DMS 273 (cell line): ENCODE measurements at regions not wholly inside any gene's neighbourhood (a gene's known extent, or its start where the extent isn't known, plus 50 kb on each side); places are given as distances from the start of the nearest gene placed in this dataset.
"Not testable (repeated sequence)": the region's sequence is repeated elsewhere in the genome, so short reads cannot be mapped to it uniquely, and the experiment has no call there.

Experiments used
- DNase-seq: peaks from one replicate; lab custom pipeline; 2025; ENCODE audit not compliant: unreplicated experiment; lab: John Stamatoyannopoulos, UW

DNA sequence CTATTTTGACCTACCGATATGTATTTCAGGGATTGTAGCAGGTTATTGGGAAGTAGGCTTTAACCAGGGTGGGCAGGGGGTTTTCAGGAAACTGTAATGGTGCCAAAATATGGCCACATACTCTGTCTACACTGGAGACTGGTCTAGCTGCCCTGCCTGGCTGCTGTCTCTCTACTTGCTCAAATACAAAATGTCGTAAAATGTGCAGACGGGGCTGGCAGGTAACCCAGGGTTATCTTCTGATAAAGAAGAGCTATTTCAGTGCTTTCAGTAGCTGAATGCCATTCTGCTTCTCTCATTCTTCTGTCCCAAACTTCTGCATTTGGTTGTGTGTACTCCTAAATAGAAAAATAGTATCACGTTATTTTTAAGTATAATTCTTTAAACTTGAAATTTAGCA is 616.2 kb downstream of the EPM2A start:
- DNase-seq = no peak

DNA sequence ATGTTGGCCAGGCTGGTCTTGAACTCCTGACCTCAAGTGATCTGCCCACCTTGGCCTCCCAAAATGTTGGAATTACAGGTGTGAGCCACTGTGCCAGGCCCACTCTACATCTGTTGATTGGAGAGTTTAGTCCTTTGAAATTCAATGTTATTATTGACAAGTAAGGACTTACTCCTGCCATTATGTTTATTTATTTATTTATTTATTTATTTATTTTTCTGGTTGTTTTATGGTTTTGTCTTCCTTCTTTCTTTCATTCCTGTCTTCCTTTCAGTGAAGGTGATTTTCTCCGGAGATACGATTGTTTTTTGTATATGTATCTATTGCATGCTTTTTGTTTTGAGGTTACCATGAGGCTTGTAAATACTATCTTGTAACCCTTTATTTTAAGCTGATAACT is 602.6 kb downstream of the EPM2A start:
- no peak for DNase-seq

DNA sequence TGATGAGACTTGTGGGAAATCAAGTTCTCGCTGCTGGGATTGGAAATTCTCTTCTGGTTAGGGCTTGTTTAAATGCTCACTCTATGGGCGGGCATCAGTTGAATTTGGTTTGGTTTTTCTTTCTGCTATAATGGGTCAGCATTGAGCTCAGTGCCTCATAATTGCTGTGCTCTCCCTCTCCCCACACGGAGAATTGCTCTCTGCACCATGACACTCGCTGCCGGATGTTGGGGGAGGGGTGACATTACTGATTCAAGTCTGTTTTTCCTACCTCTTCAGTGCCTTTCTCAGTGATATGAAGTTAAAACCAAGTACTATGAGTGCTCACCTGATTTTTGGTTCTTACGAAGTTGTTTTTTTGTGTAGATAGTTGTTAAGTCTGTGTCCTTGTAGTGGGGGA is 599.6 kb downstream of the EPM2A start:
- DNase-seq = no peak

DNA sequence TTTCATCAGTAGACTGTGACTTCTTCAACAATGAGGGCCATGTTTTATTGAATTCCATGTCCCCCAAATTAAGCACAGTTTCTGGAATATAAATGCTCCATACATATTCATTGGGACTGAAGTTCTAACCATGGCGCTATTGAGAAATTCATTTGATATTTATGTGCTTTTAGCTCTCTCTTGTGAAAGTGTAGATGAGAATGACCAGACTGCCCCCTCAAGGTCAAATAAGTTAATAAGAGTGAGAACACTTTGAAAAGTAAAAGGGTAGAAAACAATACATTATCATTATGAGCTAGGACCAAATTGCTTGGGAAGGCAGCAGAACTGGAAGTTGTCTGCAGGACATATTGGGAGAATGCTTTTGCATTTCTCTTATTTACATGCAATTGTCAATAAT is 597.9 kb downstream of the EPM2A start:
- no peak for DNase-seq

DNA sequence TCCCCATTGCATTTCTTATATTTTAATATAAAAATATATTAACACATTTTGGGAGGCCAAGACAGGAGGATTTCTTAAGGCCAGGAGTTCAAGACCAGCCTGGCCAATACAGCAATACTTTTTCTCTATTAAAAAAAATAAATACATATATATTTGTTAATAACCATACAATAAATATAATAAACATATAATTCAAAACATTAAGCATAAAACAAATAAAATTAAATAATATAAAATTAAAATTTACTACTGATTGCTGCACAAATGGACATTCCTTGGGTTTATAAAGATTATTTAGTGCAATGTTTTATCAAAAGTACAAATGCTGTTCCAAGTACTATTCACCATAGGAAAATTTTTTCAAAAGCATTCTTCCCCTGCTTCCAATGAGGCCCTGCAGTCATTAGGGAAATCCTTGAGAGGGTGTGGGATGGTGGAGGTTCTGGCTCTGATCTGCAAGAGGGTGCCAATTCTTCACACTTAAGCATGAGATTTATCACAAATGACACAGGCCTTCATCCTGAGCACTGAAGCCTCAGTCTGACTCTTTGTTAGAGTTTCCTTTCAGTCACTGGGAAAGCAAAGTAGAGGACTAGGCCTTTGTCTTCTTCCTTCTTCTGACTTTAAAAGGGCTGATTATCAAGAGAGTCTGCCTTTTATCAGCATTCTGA is 596.7 kb downstream of the EPM2A start:
- DNase-seq = no peak

DNA sequence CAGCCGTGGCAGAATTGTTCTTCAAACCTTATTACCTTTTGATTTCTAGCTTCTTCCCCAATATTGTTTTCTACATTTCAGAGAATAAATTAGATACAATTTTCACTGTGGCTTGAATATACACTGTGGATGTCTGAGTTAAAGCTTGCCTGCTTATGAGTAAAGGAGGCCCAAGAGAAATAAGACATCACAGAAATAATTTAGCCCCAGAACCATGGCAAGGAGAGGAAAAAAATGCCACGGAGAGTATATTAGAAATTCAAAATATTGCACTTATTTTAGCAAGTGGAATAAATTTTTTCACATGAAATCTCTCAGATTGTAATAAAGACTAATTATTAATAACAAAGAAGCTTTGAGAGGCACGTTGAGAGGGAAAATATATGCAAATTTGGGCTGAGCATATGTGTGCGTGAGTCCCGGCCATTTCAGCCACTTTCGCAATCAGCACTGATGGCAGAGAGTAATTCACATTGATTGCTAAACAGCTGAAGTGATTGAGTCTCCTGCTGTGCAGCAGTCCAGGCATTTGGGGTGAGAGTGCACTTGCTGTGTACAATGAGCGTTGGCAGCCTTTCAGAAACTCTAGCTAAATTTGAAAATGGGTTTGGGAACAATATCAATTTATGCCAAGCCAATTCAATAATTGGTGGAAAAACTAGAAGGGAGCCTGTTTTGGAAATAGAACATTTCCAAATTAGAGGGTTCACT is 596.0 kb downstream of the EPM2A start:
- no peak for DNase-seq

DNA sequence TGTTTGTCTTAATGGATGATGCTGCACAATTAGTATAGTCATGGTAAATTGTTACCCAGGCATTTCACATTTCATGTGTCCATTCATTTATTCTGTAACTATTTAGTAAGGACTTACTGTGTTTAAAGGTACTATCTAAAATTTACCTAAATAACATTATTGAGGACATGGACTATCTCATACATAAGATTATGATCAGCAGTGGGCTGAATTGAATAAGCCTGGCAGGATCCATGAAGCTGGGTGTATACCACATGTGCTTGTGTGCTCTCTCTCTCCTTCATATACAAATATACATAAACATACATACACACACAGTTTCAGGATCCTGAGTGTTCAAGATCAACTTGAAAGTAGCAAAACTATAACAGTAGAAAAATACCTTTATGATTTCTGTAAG is 595.4 kb downstream of the EPM2A start:
- no peak for DNase-seq

DNA sequence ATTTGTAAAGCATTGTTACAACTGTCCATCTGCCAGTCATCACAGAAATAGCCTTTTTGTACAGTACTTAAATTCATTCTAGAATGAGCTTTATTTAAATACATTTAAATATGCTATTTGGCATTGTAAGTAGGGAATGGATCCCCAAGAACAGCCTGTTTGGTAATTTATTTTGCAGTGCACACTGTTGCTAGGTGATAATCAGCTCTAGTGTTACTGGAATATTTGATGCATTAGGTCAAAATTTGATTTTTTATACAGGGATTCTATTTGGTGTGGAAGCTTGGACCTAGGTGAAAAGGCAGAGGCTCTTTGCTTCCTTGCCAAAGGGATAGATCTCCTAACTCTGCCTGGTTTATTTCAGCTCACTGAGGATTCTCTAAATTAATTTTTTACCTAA is 593.7 kb downstream of the EPM2A start:
- no peak for DNase-seq

DNA sequence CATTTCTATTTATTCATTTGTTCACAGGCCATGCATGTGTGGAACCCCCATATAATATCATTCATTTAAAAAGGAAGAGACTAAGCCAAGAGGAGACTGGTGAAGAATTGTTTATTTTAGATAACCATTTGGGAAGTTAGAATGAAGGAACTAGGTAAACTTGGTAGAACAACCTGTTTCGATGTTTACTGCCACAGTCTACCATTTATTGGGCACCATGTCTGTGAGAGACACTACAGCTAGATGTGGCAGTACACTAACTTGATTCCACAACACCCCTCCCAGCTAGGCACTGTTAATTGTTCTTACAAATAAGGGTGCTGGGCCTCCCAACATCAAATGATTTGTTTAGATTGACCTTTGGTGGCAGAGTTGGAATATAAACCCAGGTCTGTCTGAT is 592.4 kb downstream of the EPM2A start:
- no peak for DNase-seq

DNA sequence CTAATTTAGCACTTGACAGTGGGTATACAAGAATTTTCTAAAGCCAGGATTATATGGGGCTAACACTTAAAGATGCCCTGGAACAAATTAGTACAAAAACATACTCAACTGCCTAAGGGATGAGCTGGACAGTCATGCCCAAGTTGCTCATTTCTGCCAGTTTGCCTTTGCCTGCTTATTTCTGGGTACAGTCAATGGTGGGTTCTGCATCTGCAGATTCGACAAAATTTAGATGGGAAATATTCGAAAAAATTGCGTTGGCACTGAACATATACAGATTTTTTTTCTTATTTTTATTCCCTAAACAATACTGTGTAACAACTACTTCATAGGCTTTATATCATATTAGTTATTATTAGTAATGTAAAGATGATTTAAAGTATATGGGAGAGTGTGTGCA is 591.9 kb downstream of the EPM2A start:
- DNase-seq = no peak

DNA sequence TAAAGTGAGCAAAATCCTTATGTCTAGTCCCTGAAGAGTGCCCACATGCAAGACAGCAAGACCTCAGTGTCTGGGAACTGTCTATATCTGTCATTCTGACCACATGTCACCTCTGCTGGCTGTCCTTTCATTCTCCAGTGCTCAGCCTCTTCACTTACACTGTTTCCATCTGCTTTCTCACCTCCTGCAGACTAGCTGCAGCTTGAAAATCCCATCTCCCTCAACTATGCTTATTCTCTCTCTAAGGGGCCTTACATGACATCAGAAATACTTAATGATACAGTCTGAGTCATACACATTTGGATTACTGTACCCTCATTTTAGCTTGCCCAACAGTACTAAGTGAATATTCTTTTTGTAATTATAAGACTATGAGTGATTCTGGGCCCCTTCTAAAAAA is 587.8 kb downstream of the EPM2A start:
- DNase-seq = no peak

DNA sequence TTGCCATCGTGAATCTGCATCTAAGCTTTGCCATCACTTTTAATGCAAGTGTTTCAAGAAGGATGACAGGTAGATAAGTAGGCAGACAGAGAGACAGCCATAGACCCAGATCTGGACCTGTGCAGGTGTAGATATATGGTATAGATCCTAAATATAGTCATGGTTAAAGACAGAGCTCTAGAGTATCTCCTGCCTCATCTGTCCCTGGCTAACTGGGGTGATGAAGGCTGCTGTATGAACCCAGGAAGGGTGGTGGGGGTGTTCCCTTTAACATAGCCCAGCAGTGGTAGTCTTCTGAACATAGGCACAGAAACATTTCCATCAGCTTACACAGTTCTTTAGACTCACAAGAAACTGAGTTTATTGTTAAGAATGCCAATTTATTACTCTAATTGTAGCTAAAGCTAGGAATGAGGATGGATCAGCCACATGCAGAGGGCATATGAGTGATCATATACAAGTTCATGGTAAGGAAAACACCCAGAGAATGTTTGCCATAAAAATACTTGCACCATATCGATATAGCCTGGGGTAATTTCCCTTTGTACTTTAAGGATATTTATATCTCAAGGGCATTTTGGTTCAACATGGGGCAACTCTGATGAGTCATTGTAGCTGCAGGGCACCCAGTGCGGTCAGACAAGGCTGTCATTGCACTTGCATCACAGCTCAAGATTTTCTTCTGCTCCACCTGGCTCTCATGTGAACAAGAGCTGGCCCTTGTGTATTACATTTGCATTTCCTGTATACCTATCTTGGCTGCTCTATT is 587.2 kb downstream of the EPM2A start:
- DNase-seq = no peak

DNA sequence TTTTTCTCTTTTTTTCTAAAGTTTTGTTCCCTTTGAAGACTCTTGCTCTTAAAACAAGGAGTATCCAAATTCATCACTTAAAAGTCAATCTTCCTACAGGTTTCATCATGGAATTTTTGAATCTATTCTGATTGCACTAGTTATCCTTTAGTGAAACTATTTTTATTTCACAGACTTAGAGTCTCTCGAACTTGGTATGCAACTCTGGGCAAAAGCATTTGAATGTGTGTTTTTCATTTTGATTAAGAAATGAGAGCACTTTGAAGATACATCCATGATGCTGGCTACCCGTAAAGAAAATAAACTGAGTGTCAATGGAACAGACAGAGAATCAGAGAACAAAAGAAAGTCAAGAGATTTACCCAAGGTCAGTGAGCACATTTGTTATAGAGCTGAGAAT is 586.5 kb downstream of the EPM2A start:
- no peak for DNase-seq

DNA sequence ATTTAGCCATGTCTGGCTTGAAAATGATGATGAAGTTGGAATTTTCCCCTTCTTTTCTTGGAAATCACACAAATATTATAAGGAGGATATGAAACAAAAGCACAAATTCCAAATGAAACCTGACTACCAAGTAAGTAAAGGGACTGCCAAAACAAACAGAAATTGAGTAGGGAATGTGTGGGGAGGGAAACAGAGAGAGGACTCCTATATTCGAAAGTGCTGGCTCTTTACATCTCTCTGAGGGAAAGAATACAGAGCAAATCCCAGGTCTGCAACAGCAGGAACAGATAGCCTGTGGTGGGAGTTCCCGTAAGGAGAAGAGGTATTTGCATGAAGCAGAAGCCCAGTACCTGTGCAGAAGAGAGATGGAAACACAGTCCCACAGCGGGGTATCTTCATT is 583.7 kb downstream of the EPM2A start:
- no peak for DNase-seq

DNA sequence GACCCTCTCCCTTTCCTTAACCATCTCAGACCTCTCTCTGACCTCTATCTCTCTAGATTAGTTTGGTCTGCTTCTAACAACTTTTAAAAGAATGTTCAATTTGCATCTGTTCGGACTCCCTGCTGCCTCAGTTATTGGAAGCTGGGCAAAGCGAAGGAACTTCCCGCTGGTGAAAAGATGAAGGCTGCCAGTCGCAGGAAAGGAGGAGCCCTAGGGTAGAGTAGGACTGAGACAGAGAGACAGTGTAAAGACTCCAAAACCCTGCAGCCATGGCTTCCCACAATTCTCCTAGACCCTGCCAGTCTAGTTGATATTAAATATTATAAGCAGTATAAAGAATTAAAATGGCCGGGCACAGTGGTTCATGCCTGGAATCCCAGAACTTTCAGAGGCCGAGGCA is 581.8 kb downstream of the EPM2A start:
- DNase-seq = no peak

DNA sequence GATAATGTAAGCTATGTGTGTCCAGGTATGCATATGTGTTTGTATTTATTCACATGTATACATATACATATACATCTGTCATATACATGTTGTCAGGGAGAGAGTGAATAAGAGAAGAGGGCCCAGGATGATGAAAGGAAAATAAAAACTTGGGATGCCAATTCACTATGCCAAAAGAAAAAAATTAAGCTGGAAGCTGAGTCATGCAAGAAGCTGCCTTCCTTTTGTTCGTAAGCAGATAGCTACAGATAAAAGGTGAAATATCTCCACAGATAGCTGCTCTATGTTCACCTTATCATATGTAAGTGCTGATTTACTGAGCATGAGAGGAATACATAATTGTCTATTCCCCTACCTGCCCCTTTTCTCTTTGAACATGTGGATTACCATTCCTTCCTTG is 579.9 kb downstream of the EPM2A start:
- DNase-seq = no peak

DNA sequence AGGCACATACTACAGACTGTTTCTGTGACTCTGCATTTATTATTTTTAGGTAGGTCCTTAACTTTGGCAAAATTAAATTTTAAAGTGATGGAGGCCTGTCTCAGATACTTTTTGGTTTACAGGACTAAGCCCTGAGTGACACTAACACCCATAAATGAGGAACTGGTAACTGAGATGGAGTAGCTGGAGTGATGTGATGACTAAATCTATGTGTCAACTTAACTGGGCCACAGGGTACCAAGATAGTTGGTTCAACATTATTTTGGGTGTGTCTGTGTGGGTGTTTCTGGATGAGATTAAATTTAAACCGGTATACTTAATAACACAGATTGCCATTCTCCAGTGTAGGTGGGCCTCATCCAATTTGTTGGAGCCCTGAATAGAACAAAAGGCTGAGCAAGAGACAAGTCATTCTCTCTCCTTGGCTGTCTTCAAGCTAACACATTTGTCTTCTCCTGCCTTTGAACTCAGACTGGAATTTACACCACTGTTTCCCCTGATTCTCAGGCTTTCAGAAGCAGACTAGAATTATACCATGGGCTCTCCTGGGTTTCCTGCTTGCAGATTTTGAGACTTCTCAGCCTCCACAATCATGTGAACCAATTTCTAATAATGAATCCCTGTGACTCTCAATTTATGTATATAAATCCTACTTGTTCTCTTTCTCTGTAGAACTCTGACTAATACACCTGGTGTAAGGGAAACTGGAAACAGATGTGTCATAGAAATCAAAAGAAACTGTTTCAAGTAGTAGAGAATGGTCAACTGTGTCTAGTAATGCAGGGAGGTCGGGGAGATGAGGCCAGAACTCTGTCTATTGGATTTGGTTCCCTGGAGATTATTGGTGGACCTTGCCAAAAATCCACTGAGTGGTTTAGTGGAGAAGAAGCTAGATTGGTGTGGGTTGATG is 579.2 kb downstream of the EPM2A start:
- DNase-seq = no peak

DNA sequence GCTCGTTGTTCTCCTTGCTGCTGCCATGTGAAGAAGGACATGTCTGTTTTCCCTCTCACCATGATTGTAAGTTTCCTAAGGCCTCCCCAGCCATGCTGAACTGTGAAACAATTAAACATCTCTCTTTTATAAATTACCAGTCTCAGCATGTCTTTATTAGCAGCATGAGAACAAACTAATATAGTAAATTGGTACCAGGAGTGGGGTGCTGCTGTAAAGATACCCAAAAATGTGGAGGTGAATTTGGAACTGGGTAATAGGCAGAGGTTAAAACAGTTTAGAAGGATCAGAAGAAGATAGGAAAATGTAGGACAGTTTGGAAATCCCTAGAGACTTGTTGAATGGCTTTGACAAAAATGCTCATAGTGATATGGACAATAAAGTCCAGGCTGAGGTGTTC is 576.7 kb downstream of the EPM2A start:
- not testable (repeated sequence) for DNase-seq

DNA sequence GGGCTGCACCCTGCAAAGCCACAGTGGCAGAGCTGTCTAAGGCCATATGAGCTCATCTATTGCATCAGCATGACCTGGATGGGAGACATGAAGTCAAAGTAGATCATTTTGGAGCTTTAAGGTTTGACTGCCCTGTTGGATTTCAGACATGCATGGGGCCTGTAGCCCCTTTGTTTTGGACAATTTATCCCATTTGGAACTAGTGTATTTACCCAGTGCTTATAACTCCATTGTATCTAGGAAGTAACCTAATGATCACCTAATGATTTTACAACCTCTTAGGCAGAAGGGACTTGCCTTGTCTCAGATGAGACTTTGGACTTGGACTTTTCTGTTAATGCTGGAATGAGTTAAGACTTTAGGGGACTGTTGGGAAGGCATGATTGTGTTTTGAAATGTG is 575.4 kb downstream of the EPM2A start:
- no peak for DNase-seq

DNA sequence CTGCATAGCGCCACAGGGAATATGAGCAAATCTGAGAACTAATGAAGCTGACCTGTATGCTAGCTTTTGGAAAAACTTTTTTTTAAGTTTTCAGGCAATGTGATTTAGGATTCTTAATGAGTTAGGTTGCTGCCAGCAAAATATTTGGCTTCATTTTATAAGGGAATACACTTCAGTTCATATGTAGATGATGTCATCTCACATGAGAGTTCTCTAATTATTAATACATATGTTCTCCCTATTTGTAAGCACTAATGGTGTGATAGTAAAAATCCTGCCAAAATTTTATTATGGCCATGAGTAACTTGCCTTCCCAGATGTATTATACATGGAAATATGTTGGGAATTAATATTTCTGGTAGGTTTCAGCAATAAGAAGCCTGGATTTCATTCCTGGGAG is 573.8 kb downstream of the EPM2A start:
- no peak for DNase-seq

DNA sequence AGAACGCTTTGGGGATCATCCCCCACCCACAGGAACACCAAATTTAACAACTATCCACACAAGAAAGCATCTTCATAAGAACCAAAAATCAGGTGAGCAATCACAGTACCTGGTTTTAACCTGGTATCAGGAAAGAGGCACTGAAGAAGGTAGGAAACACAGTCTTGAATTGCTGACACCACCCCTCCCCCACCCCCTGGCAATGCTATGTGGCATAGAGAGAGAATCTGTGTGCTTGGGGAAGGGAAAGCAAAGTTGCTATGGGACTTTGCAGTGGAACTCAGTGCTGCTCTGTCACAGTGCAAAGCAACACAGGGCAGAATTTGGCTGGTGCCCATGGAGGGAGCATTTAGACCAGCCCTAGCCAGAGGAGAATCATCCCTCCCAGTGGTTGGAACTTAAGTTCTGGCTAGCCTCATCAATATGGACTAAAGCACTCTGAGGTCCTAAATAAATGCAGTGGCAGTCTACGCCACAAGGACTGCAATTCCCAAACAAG is 565.5 kb downstream of the EPM2A start:
- DNase-seq = no peak
